ENCODE measurements at regions not wholly inside any gene's neighbourhood (a gene's known extent, or its start where the extent isn't known, plus 50 kb on each side); places are given as distances from the start of the nearest gene placed in this dataset.

DNA sequence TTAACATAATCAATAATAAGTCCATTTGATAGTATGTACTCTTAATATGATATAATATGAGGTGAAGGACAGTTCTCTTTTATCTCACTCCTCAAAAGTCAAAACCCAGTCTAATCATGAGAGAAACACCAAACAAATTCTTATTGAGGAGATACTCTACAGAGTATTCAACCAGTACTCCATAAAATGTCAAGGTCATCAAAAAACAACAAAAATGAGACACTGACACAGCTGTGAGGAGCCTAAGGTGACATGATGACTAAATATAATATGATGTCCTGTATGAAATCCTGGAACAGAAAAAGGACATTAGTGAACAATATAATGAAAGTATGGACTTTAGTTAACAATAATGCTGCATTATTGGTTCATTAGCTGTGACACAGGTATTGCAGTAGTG is 675.1 kb downstream of the HTR1B start:
- peaks cover 6% of the 10 kb centered on the region for H3K4me1 Mint-ChIP-seq (ENCODE audit: low read depth, unreplicated experiment)
- H3K27me3 Mint-ChIP-seq (ENCODE audit: insufficient read depth, unreplicated experiment), result no peaks in the 10 kb centered on the region
- Histone ChIP-seq H3K27me3 (replicated peaks; ENCODE audit: control insufficient read depth, insufficient read depth, low read length) (no peaks in the 10 kb centered on the region), H3K4me3 (ENCODE audit: low read depth, low read length) (no peak overlapping the region), H3K36me3 (ENCODE audit: control insufficient read depth, insufficient read depth, low read length) (no peaks in the 10 kb centered on the region), H3K9me3 (no peaks in the 10 kb centered on the region), H3K4me1 (peaks cover 9% of the 10 kb centered on the region; the same call in 1 of the 2 replicates)
- H3K36me3 Mint-ChIP-seq (ENCODE audit: insufficient read depth, unreplicated experiment), result no peaks in the 10 kb centered on the region
- POLR2A ChIA-PET, result no interaction called here
- DNase-seq, result no peak
- peaks cover 8% of the 10 kb centered on the region for H3K9me3 Mint-ChIP-seq (ENCODE audit: unreplicated experiment)
- no TSS peak for BruUV-seq (replicated peaks)
- H3K4me3 Mint-ChIP-seq (ENCODE audit: unreplicated experiment), result no peak overlapping the region
- TF ChIP-seq, protein P1, sequence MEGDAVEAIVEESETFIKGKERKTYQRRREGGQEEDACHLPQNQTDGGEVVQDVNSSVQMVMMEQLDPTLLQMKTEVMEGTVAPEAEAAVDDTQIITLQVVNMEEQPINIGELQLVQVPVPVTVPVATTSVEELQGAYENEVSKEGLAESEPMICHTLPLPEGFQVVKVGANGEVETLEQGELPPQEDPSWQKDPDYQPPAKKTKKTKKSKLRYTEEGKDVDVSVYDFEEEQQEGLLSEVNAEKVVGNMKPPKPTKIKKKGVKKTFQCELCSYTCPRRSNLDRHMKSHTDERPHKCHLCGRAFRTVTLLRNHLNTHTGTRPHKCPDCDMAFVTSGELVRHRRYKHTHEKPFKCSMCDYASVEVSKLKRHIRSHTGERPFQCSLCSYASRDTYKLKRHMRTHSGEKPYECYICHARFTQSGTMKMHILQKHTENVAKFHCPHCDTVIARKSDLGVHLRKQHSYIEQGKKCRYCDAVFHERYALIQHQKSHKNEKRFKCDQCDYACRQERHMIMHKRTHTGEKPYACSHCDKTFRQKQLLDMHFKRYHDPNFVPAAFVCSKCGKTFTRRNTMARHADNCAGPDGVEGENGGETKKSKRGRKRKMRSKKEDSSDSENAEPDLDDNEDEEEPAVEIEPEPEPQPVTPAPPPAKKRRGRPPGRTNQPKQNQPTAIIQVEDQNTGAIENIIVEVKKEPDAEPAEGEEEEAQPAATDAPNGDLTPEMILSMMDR (IDR thresholded peaks at IDR 0.05; ENCODE audit: insufficient read depth in 1 of 2, low read depth in 1 of 2, low read length in 1 of 2, severe bottlenecking in 1 of 2, unreplicated experiment in 1 of 2), result no peak
- CTCF ChIA-PET, result no interaction called here
- H3K27ac Mint-ChIP-seq (ENCODE audit: unreplicated experiment), result no peak overlapping the region
- intact Hi-C loops (cut with micrococcal nuclease; ENCODE audit: unreplicated experiment), result no loop called here

DNA sequence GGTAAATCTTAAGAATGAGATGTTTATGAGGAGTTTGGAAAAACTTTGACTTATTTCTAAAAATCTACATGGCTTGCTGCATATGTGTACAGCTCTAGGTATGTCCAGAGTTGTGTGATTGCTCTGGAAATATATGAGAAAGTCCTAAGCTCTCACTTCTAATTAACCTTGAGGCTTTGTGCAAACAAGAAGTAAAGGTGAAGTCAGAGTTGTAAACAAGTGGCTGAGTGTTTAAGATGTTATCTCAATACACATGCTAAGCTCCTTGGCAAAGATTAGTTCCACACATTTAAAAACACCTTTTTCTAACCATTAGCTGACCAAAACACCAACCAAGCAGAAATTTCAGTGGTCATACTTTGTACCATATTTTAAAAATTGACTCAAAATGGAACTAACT is 684.2 kb downstream of the HTR1B start:
- H3K36me3 ChIP-seq (ENCODE audit: control insufficient read depth, insufficient read depth, low read length), result no peaks in the 10 kb centered on the region
- intact Hi-C loops (cut with micrococcal nuclease; ENCODE audit: unreplicated experiment), result no loop called here
- ChIA-PET POLR2A (no interaction called here), CTCF (no interaction called here)
- no peaks in the 10 kb centered on the region for H3K9me3 Mint-ChIP-seq (ENCODE audit: unreplicated experiment)
- H3K27me3 ChIP-seq (replicated peaks; ENCODE audit: control insufficient read depth, insufficient read depth, low read length), result no peaks in the 10 kb centered on the region
- no peaks in the 10 kb centered on the region for H3K27me3 Mint-ChIP-seq (ENCODE audit: insufficient read depth, unreplicated experiment)
- H3K36me3 Mint-ChIP-seq (ENCODE audit: insufficient read depth, unreplicated experiment), result no peaks in the 10 kb centered on the region
- TF ChIP-seq, protein P1 (IDR thresholded peaks at IDR 0.05; ENCODE audit: insufficient read depth in 1 of 2, low read depth in 1 of 2, low read length in 1 of 2, severe bottlenecking in 1 of 2, unreplicated experiment in 1 of 2), result no peak
- no peak overlapping the region for H3K4me3 ChIP-seq (ENCODE audit: low read depth, low read length)
- H3K9me3 ChIP-seq, result no peaks in the 10 kb centered on the region
- no peak overlapping the region for H3K27ac Mint-ChIP-seq (ENCODE audit: unreplicated experiment)
- no peaks in the 10 kb centered on the region for H3K4me1 ChIP-seq
- H3K4me1 Mint-ChIP-seq (ENCODE audit: low read depth, unreplicated experiment), result no peaks in the 10 kb centered on the region
- no TSS peak for BruUV-seq (replicated peaks)
- no peak overlapping the region for H3K4me3 Mint-ChIP-seq (ENCODE audit: unreplicated experiment)
- DNase-seq, result no peak

GRCh38 chr6:76776876-76777275 is 686.4 kb downstream of the HTR1B start:
- DNase-seq, result no peak
- TF ChIP-seq, protein P1 (IDR thresholded peaks at IDR 0.05; ENCODE audit: insufficient read depth in 1 of 2, low read depth in 1 of 2, low read length in 1 of 2, severe bottlenecking in 1 of 2, unreplicated experiment in 1 of 2), result no peak
- H3K4me1 Mint-ChIP-seq (ENCODE audit: low read depth, unreplicated experiment), result no peaks in the 10 kb centered on the region
- POLR2A ChIA-PET, result no interaction called here
- H3K27me3 Mint-ChIP-seq (ENCODE audit: insufficient read depth, unreplicated experiment), result no peaks in the 10 kb centered on the region
- no TSS peak for BruUV-seq (replicated peaks)
- intact Hi-C loops (cut with micrococcal nuclease; ENCODE audit: unreplicated experiment), result no loop called here
- H3K36me3 ChIP-seq (ENCODE audit: control insufficient read depth, insufficient read depth, low read length), result no peaks in the 10 kb centered on the region
- H3K36me3 Mint-ChIP-seq (ENCODE audit: insufficient read depth, unreplicated experiment), result no peaks in the 10 kb centered on the region
- no peak overlapping the region for H3K4me3 Mint-ChIP-seq (ENCODE audit: unreplicated experiment)
- no peaks in the 10 kb centered on the region for H3K9me3 ChIP-seq
- CTCF ChIA-PET, result no interaction called here
- H3K4me3 ChIP-seq (ENCODE audit: low read depth, low read length), result no peak overlapping the region
- no peak overlapping the region for H3K27ac Mint-ChIP-seq (ENCODE audit: unreplicated experiment)
- no peaks in the 10 kb centered on the region for H3K9me3 Mint-ChIP-seq (ENCODE audit: unreplicated experiment)
- no peaks in the 10 kb centered on the region for H3K27me3 ChIP-seq (replicated peaks; ENCODE audit: control insufficient read depth, insufficient read depth, low read length)
- H3K4me1 ChIP-seq, result no peaks in the 10 kb centered on the region
